Natural killer cell (primary cell): ENCODE measurements at regions not wholly inside any gene's neighbourhood (a gene's known extent, or its start where the extent isn't known, plus 50 kb on each side); places are given as distances from the start of the nearest gene placed in this dataset.

Source experiments
- ATAC-seq, 3 donors: fragments of 150-1000 bp in 2 of 3; fragments of 200-7000 bp in 1 of 3; cut with Tn5 transposase; 1 replicate in 1 of 3; 2 replicates in 2 of 3; pipeline ENCODE4 v1.10.0; 2021; ENCODE audit warnings: mild to moderate bottlenecking in 2 of 3, moderate library complexity in 2 of 3
- DNase-seq, 2 donors: peaks; one replicate each; pipeline versions ENCODE4 v3.0.0 to v3.0.0-alpha.2; 2013 to 2021; ENCODE audit warnings: mixed read lengths in 1 of 2
- H3K27ac ChIP-seq: one replicate; pipeline ENCODE4 v1.5.1; 2013; ENCODE audit warnings: mild to moderate bottlenecking, low read length
- H3K27me3 ChIP-seq: one replicate; pipeline ENCODE4 v1.6.1; 2013; ENCODE audit warnings: low read length; ENCODE audit not compliant: control insufficient read depth, insufficient read depth
- H3K36me3 ChIP-seq: one replicate; pipeline ENCODE4 v1.6.1; 2013; ENCODE audit warnings: low read length; ENCODE audit not compliant: control insufficient read depth, insufficient read depth
- H3K4me1 ChIP-seq: one replicate; pipeline ENCODE4 v1.6.1; 2013; ENCODE audit warnings: low read length; ENCODE audit not compliant: control insufficient read depth, insufficient read depth
- H3K4me3 ChIP-seq: one replicate; pipeline ENCODE4 v1.5.1; 2013; ENCODE audit warnings: low read length
- H3K9me3 ChIP-seq: one replicate; pipeline ENCODE4 v1.6.1; 2013; ENCODE audit warnings: low read length; ENCODE audit not compliant: control insufficient read depth, insufficient read depth
- H3K27ac Mint-ChIP-seq, 2 donors: one replicate each; pipeline ENCODE4 v1.8.0; 2022; ENCODE audit warnings: mild to moderate bottlenecking in 2 of 2, mixed read lengths in 2 of 2, moderate library complexity in 1 of 2
- H3K27me3 Mint-ChIP-seq, 2 donors: one replicate each; pipeline ENCODE4 v1.8.0; 2022; ENCODE audit warnings: low read depth in 2 of 2, mixed read lengths in 2 of 2
- H3K36me3 Mint-ChIP-seq: one replicate; pipeline ENCODE4 v1.8.0; 2022; ENCODE audit warnings: mixed read lengths
- H3K4me1 Mint-ChIP-seq, 2 donors: one replicate each; pipeline ENCODE4 v1.8.0; 2022; ENCODE audit warnings: mixed read lengths in 2 of 2
- H3K4me3 Mint-ChIP-seq: one replicate; pipeline ENCODE4 v1.8.0; 2022; ENCODE audit warnings: mild to moderate bottlenecking, moderate library complexity, mixed read lengths
- H3K9me3 Mint-ChIP-seq, 2 donors: one replicate each; pipeline ENCODE4 v1.8.0; 2022; ENCODE audit warnings: mixed read lengths in 2 of 2
- WGBS: methylation state at CpG from one replicate; pipeline ENCODE4 v1.1.7; 2013; ENCODE audit warnings: missing lambda C conversion rate; ENCODE audit not compliant: insufficient coverage; 5-methylcytosine and 5-hydroxymethylcytosine counted together
- intact Hi-C: fragments of 100-400 bp; cut with micrococcal nuclease; formaldehyde crosslinking; loops from one replicate; pipeline ENCODE4 v1.14.2; 2022
- TF ChIP-seq, protein P1 (sequence below): fragments of 200-600 bp; IDR thresholded peaks from one replicate; pipeline ENCODE4 v1.8.0; 2022; ENCODE audit warnings: antibody characterized with exemption

DNA sequence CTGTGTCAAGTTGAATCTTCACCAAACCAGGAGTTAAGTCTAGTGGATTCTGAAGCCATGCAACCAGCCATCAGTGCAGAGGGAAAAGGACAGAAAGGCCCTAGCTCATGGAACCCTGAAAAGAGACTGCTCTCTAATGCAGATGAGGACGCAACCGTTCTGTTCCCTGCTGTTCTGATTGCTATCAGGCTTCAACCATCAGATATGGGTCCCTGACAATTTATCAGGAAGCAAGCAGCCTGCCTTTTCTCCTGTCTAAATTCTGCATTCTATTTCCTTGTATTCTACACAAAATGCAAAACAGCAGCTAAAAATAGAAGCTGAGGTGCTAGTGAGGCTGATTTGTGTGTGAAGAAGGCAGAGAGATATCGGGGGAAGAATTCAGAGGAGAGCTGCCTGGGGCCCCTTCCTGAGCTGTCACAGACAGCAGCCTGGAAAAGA, 68.4 kb upstream of the RTN4 start:
- no peaks in the 10 kb centered on the region for H3K4me1 ChIP-seq
- H3K36me3 ChIP-seq = no peaks in the 10 kb centered on the region
- H3K27me3 ChIP-seq = no peaks in the 10 kb centered on the region
- TF ChIP-seq, protein P1, sequence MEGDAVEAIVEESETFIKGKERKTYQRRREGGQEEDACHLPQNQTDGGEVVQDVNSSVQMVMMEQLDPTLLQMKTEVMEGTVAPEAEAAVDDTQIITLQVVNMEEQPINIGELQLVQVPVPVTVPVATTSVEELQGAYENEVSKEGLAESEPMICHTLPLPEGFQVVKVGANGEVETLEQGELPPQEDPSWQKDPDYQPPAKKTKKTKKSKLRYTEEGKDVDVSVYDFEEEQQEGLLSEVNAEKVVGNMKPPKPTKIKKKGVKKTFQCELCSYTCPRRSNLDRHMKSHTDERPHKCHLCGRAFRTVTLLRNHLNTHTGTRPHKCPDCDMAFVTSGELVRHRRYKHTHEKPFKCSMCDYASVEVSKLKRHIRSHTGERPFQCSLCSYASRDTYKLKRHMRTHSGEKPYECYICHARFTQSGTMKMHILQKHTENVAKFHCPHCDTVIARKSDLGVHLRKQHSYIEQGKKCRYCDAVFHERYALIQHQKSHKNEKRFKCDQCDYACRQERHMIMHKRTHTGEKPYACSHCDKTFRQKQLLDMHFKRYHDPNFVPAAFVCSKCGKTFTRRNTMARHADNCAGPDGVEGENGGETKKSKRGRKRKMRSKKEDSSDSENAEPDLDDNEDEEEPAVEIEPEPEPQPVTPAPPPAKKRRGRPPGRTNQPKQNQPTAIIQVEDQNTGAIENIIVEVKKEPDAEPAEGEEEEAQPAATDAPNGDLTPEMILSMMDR = no peak
- no peaks in the 10 kb centered on the region for H3K36me3 Mint-ChIP-seq
- no peaks in the 10 kb centered on the region for H3K9me3 ChIP-seq
- no peak for ATAC-seq
- no peak overlapping the region for H3K4me3 ChIP-seq
- no peak overlapping the region for H3K4me3 Mint-ChIP-seq
- WGBS = 20% methylated on average over 3 of the region's 3 CpGs
- no peak for DNase-seq
- no peaks in the 10 kb centered on the region for H3K9me3 Mint-ChIP-seq
- peaks cover 0 to 4% of the 10 kb centered on the region in 2 donors for H3K4me1 Mint-ChIP-seq
- no peak overlapping the region for H3K27ac ChIP-seq
- intact Hi-C loops = no loop called here
- H3K27ac Mint-ChIP-seq = no peak overlapping the region
- H3K27me3 Mint-ChIP-seq = peaks cover 7 to 8% of the 10 kb centered on the region in 2 donors

DNA sequence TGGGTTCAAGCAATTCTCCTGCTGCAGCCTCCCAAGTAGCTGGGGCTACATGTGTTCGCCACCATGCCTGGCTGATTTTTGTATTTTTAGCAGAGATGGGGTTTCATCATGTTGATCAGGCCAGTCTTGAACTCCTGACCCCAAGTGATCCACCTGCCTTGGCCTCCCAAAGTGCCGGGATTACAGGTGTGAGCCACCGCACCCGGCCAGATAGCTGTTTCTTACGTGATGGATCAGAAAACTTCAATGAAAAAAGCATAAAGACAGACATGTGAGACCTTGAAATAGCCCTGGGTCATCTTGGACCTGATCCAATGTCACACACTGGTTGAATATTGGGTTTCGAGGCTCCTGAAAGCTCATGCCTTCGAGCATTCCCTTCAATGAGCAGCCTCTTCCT, 66.7 kb upstream of the RTN4 start:
- Mint-ChIP-seq H3K4me3 (no peak overlapping the region), H3K4me1 (peaks cover 0 to 4% of the 10 kb centered on the region in 2 donors), H3K27ac (no peak overlapping the region), H3K9me3 (no peaks in the 10 kb centered on the region), H3K36me3 (no peaks in the 10 kb centered on the region), H3K27me3 (peaks cover 7 to 8% of the 10 kb centered on the region in 2 donors)
- no peak for ATAC-seq
- WGBS = 93% methylated on average over 7 of the region's 7 CpGs
- H3K27me3 ChIP-seq = no peaks in the 10 kb centered on the region
- H3K36me3 ChIP-seq = no peaks in the 10 kb centered on the region
- no peaks in the 10 kb centered on the region for H3K9me3 ChIP-seq
- no peak overlapping the region for H3K4me3 ChIP-seq
- DNase-seq = no peak
- intact Hi-C loops = no loop called here
- H3K27ac ChIP-seq = no peak overlapping the region
- peaks cover 5% of the 10 kb centered on the region for H3K4me1 ChIP-seq
- TF ChIP-seq, protein P1 = no peak

DNA sequence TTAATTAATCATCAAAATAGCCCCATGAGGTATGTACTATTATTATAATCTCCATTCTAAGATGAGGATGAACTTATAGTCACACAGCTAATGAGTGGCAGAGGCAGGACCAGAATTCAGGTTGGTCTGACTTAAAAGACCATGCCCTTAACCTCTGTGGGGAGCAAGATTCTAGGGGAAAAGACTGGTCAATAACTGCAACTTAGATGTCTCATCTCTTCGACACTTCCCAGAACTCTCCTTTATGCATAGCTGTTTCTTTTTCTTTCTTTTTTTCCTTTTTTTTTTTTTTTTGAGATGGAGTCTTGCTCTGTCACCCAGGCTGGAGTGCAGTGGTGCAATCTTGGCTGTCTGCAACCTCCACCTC, 66.3 kb upstream of the RTN4 start:
- H3K27ac ChIP-seq = no peak overlapping the region
- H3K4me1 ChIP-seq = peaks cover 8% of the 10 kb centered on the region
- no peak for DNase-seq
- H3K4me3 ChIP-seq = no peak overlapping the region
- ATAC-seq = no peak
- no peaks in the 10 kb centered on the region for H3K9me3 ChIP-seq
- Mint-ChIP-seq H3K27me3 (peaks cover 7 to 8% of the 10 kb centered on the region in 2 donors), H3K4me3 (no peak overlapping the region), H3K4me1 (peaks cover 0 to 8% of the 10 kb centered on the region in 2 donors), H3K9me3 (no peaks in the 10 kb centered on the region), H3K27ac (no peak overlapping the region), H3K36me3 (no peaks in the 10 kb centered on the region)
- WGBS = 100% methylated on average over 1 of the region's 1 CpG
- TF ChIP-seq, protein P1 = no peak
- intact Hi-C loops = no loop called here
- H3K36me3 ChIP-seq = no peaks in the 10 kb centered on the region
- H3K27me3 ChIP-seq = no peaks in the 10 kb centered on the region
